Neuronal stem cell (in vitro differentiated cells): ENCODE measurements at regions not wholly inside any gene's neighbourhood (a gene's known extent, or its start where the extent isn't known, plus 50 kb on each side); places are given as distances from the start of the nearest gene placed in this dataset.

Experiments used
- DNase-seq: peaks from one replicate; pipeline ENCODE4 v3.0.0-alpha.2; 2013; ENCODE audit warnings: low spot score
- H2AFZ ChIP-seq: one replicate; pipeline ENCODE4 v1.6.1; 2013; ENCODE audit warnings: mild to moderate bottlenecking, low read length, inconsistent platforms
- H2AK5ac ChIP-seq: 2 replicates; pipeline ENCODE4 v1.6.1; 2013; ENCODE audit warnings: low read depth, mild to moderate bottlenecking, inconsistent platforms, low read length, moderate library complexity, mixed read lengths
- H2BK120ac ChIP-seq: 2 replicates; pipeline ENCODE4 v1.6.1; 2013; ENCODE audit warnings: low read depth, mild to moderate bottlenecking, inconsistent platforms, low read length, moderate library complexity, mixed read lengths
- H2BK12ac ChIP-seq: one replicate; pipeline ENCODE4 v1.6.1; 2013; ENCODE audit warnings: low read length, inconsistent platforms
- H2BK15ac ChIP-seq: 2 replicates; pipeline ENCODE4 v1.6.1; 2013; ENCODE audit warnings: mild to moderate bottlenecking, low read length, inconsistent platforms, mixed read lengths
- H2BK5ac ChIP-seq: one replicate; pipeline ENCODE4 v1.6.1; 2013; ENCODE audit warnings: inconsistent platforms, mild to moderate bottlenecking, low read length, moderate library complexity
- H3K14ac ChIP-seq: one replicate; pipeline ENCODE4 v1.6.1; 2013; ENCODE audit warnings: low read length, inconsistent platforms
- H3K18ac ChIP-seq: 2 replicates; pipeline ENCODE4 v1.6.1; 2013; ENCODE audit warnings: low read length, inconsistent platforms
- H3K23ac ChIP-seq: 2 replicates; pipeline ENCODE4 v1.6.1; 2013; ENCODE audit warnings: low read depth, mild to moderate bottlenecking, mixed read lengths, low read length, inconsistent platforms; ENCODE audit not compliant: poor library complexity
- H3K27ac ChIP-seq: replicated peaks from 3 replicates; pipeline ENCODE4 v1.5.1; 2013; ENCODE audit warnings: low read length, inconsistent platforms
- H3K27me3 ChIP-seq, 3 experiments: 2 replicates each; pipeline ENCODE4 v1.6.1; 2013; ENCODE audit warnings: low read length in 3 of 3, mild to moderate bottlenecking in 2 of 3, inconsistent platforms in 1 of 3, low read depth in 1 of 3, mixed read lengths in 1 of 3, moderate library complexity in 1 of 3; ENCODE audit not compliant: control insufficient read depth in 3 of 3, insufficient read depth in 3 of 3
- H3K36me3 ChIP-seq, 2 donors: replicated peaks in 1 of 2; 2 replicates each; pipeline ENCODE4 v1.6.1; 2013; ENCODE audit warnings: low read length in 2 of 2; ENCODE audit not compliant: control insufficient read depth in 2 of 2, insufficient read depth in 2 of 2
- H3K4ac ChIP-seq: 2 replicates; pipeline ENCODE4 v1.6.1; 2013; ENCODE audit warnings: inconsistent platforms, mild to moderate bottlenecking, low read length, moderate library complexity
- H3K4me1 ChIP-seq, 2 donors: 1 replicate in 1 of 2; 2 replicates in 1 of 2; pipeline ENCODE4 v1.6.1; 2013; ENCODE audit warnings: low read length in 2 of 2, low read depth in 1 of 2; ENCODE audit not compliant: control insufficient read depth in 2 of 2, insufficient read depth in 1 of 2
- H3K4me2 ChIP-seq: one replicate; pipeline ENCODE4 v1.6.1; 2013; ENCODE audit warnings: mild to moderate bottlenecking, low read length, inconsistent platforms; ENCODE audit not compliant: insufficient read depth, poor library complexity, severe bottlenecking
- H3K4me3 ChIP-seq, 2 donors: 2 replicates each; pipeline ENCODE4 v1.5.1; 2013; ENCODE audit warnings: low read length in 2 of 2, mild to moderate bottlenecking in 2 of 2, inconsistent platforms in 1 of 2, moderate library complexity in 1 of 2
- H3K79me1 ChIP-seq: one replicate; pipeline ENCODE4 v1.6.1; 2013; ENCODE audit warnings: low read depth, mild to moderate bottlenecking, inconsistent platforms, low read length, moderate library complexity
- H3K9ac ChIP-seq: one replicate; pipeline ENCODE4 v1.6.1; 2013; ENCODE audit warnings: mild to moderate bottlenecking, low read depth, low read length, inconsistent platforms; ENCODE audit not compliant: poor library complexity
- H3K9me3 ChIP-seq, 2 donors: replicated peaks in 1 of 2; 2 replicates each; pipeline versions ENCODE3 to v1.6.1; 2013; ENCODE audit warnings: low read length in 2 of 2, mild to moderate bottlenecking in 2 of 2, inconsistent platforms in 1 of 2, low read depth in 1 of 2, mixed read lengths in 1 of 2, moderate library complexity in 1 of 2; ENCODE audit not compliant: control insufficient read depth in 2 of 2, insufficient read depth in 1 of 2
- H4K8ac ChIP-seq: one replicate; pipeline ENCODE4 v1.6.1; 2013; ENCODE audit warnings: low read depth, mild to moderate bottlenecking, inconsistent platforms, low read length, moderate library complexity
- H4K91ac ChIP-seq: one replicate; pipeline ENCODE4 v1.6.1; 2013; ENCODE audit warnings: low read length, low read depth, mild to moderate bottlenecking, inconsistent platforms; ENCODE audit not compliant: poor library complexity
- WGBS, 2 donors: extraction: QIAGEN DNeasy Blood & Tissue Kit; methylation state at CpG; one replicate each; pipeline ENCODE4 v1.1.7; 2013; ENCODE audit warnings: missing lambda C conversion rate in 2 of 2, mixed read lengths in 1 of 2; ENCODE audit not compliant: insufficient read length in 2 of 2, insufficient replicate concordance in 1 of 2; ENCODE audit errors: extremely low coverage in 2 of 2; 5-methylcytosine and 5-hydroxymethylcytosine counted together

DNA sequence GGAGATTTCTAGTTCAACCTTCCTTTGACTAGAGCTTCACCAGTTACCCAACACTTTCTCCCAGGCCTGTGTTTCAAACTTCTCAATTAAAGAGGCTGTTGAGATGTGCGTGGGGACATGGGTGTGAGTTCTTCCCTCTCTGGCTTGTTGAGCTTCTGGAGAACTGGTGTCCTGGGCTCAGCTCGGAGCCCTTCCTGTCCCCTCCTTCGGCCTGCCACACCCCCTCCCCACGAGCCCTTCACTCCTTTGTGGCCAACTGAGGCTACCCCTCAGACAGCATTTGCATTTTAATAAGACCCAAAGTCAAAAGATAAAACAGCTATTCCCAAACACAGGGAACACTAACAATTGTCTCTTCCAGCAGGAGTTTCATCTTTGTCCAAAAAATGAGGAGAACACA is 123.3 kb upstream of the MLN start:
- H3K9ac ChIP-seq = no peak overlapping the region
- H3K27ac ChIP-seq = no peak overlapping the region
- no peak overlapping the region for H2AFZ ChIP-seq
- no peak for DNase-seq
- H2BK5ac ChIP-seq = no peak overlapping the region
- no peak overlapping the region for H3K14ac ChIP-seq
- H2BK120ac ChIP-seq = no peak overlapping the region
- no peak overlapping the region for H3K4ac ChIP-seq
- H3K4me2 ChIP-seq = no peak overlapping the region
- H4K91ac ChIP-seq = no peak overlapping the region
- no peaks in the 10 kb centered on the region for H3K4me1 ChIP-seq
- no peak overlapping the region for H3K23ac ChIP-seq
- WGBS, 2 donors = no CpG with 5 or more reads among the region's 4 CpGs
- H4K8ac ChIP-seq = no peak overlapping the region
- H2BK12ac ChIP-seq = no peak overlapping the region
- no peaks in the 10 kb centered on the region for H3K27me3 ChIP-seq
- H3K79me1 ChIP-seq = no peaks in the 10 kb centered on the region
- H2AK5ac ChIP-seq = no peak overlapping the region
- no peak overlapping the region for H3K18ac ChIP-seq
- no peaks in the 10 kb centered on the region for H3K9me3 ChIP-seq
- H2BK15ac ChIP-seq = no peak overlapping the region
- no peak overlapping the region for H3K4me3 ChIP-seq
- H3K36me3 ChIP-seq = no peaks in the 10 kb centered on the region

DNA sequence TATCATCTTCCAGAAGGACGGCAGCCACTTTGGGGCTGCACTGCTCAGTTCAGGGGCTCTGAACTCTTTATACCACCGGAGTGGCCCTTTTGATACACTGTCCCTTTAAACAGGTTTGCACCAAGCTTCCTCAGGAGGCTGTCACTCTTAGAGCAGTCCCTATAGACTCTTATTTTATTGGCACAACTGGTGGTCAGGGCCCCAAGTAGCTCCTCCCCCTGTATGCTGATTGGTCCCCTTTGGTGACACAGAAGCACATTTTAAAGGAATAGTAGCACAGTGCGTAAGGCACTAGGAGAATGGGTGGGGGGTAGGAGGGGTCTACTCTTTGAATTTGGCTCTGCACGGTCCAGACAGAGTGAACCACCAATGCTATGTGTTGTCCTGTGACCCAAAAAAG is 122.6 kb upstream of the MLN start:
- H2BK5ac ChIP-seq = no peak overlapping the region
- no peaks in the 10 kb centered on the region for H3K79me1 ChIP-seq
- no peak overlapping the region for H2AFZ ChIP-seq
- H3K4me3 ChIP-seq = no peak overlapping the region
- no peak overlapping the region for H3K23ac ChIP-seq
- H2AK5ac ChIP-seq = no peak overlapping the region
- H2BK12ac ChIP-seq = no peak overlapping the region
- no peak overlapping the region for H2BK15ac ChIP-seq
- no peak overlapping the region for H3K4me2 ChIP-seq
- H3K9me3 ChIP-seq = no peaks in the 10 kb centered on the region
- H3K36me3 ChIP-seq = no peaks in the 10 kb centered on the region
- H3K27ac ChIP-seq = no peak overlapping the region
- H3K18ac ChIP-seq = no peak overlapping the region
- H3K4me1 ChIP-seq = no peaks in the 10 kb centered on the region
- no peak for DNase-seq
- H4K91ac ChIP-seq = no peak overlapping the region
- H3K14ac ChIP-seq = no peak overlapping the region
- WGBS, 2 donors = no CpG with 5 or more reads among the region's 4 CpGs
- no peak overlapping the region for H4K8ac ChIP-seq
- no peak overlapping the region for H3K4ac ChIP-seq
- no peaks in the 10 kb centered on the region for H3K27me3 ChIP-seq
- no peak overlapping the region for H3K9ac ChIP-seq
- H2BK120ac ChIP-seq = no peak overlapping the region

DNA sequence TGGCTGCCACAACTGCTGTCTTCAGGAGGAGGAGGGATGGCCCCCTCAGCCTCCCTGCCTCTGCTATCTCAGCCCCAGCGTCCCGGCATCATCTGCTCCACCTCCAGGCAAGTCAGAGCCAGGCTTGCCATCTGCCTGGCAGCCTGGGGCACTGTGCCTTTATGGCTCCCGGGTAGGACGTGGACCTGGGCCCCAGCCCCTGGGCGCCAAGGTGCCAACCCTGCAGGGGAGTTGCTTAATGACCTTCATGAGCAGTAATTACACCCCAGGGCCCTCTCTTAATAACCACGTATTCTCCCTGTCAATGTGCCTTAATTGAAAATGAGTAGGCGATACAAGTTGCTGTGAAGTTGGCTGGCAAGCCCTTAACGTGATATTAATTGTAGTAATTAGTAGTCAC is 122.1 kb upstream of the MLN start:
- Histone ChIP-seq H3K36me3 (no peaks in the 10 kb centered on the region), H2AFZ (no peak overlapping the region), H3K4me1 (no peaks in the 10 kb centered on the region), H2AK5ac (no peak overlapping the region), H2BK5ac (no peak overlapping the region), H4K8ac (no peak overlapping the region), H4K91ac (no peak overlapping the region), H3K14ac (no peak overlapping the region), H2BK12ac (peak overlapping the region; percentile 86), H3K79me1 (no peaks in the 10 kb centered on the region), H2BK15ac (peak overlapping the region; percentile 78), H3K27ac (no peak overlapping the region), H3K27me3 (no peaks in the 10 kb centered on the region), H3K4ac (no peak overlapping the region), H3K9ac (no peak overlapping the region), H3K4me3 (no peak overlapping the region), H2BK120ac (no peak overlapping the region), H3K18ac (peak overlapping the region; percentile 1), H3K23ac (no peak overlapping the region), H3K4me2 (no peak overlapping the region), H3K9me3 (no peaks in the 10 kb centered on the region)
- WGBS, 2 donors = no CpG with 5 or more reads among the region's 8 CpGs
- DNase-seq = no peak

DNA sequence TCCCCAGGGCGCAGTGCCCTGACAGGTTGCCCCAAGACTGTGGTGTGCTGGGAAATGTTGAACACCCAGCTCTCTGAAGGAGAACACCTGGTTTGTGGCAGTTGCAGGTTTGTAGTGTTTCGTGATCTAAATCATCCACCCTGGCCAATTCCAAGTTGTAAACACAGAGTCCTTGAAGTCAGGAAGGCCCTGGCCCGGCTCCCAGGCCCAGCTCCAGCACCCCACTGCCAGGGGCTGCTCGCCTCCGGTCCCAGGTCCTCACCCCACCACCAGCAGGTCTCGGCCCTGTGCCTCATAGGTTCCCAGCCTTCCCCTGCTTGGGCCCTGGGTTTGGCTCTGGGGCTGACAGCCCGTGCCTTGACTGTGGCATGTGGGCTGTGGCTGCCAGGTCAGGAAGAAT is 121.4 kb upstream of the MLN start:
- no peak overlapping the region for H2BK5ac ChIP-seq
- no peak overlapping the region for H4K91ac ChIP-seq
- DNase-seq = no peak
- no peak overlapping the region for H3K27ac ChIP-seq
- no peak overlapping the region for H2AFZ ChIP-seq
- no peak overlapping the region for H3K14ac ChIP-seq
- H3K4me2 ChIP-seq = no peak overlapping the region
- peak overlapping the region; percentile 33 for H2AK5ac ChIP-seq
- no peak overlapping the region for H2BK120ac ChIP-seq
- no peaks in the 10 kb centered on the region for H3K4me1 ChIP-seq
- no peak overlapping the region for H4K8ac ChIP-seq
- H2BK12ac ChIP-seq = no peak overlapping the region
- WGBS, 2 donors = no CpG with 5 or more reads among the region's 7 CpGs
- no peak overlapping the region for H3K9ac ChIP-seq
- H3K79me1 ChIP-seq = no peaks in the 10 kb centered on the region
- H3K4ac ChIP-seq = no peak overlapping the region
- H3K4me3 ChIP-seq = no peak overlapping the region
- no peak overlapping the region for H3K18ac ChIP-seq
- no peaks in the 10 kb centered on the region for H3K9me3 ChIP-seq
- H3K23ac ChIP-seq = no peak overlapping the region
- no peaks in the 10 kb centered on the region for H3K36me3 ChIP-seq
- peak overlapping the region; percentile 78 for H2BK15ac ChIP-seq
- no peaks in the 10 kb centered on the region for H3K27me3 ChIP-seq
